IgD-negative memory B cell (primary cell): ENCODE measurements at regions not wholly inside any gene's neighbourhood (a gene's known extent, or its start where the extent isn't known, plus 50 kb on each side); places are given as distances from the start of the nearest gene placed in this dataset.

Experiments used
- H3K27ac Mint-ChIP-seq, 3 donors: one replicate each; pipeline ENCODE4 v1.8.0; 2020 to 2022; ENCODE audit warnings: mild to moderate bottlenecking in 3 of 3, mixed read lengths in 3 of 3, moderate library complexity in 1 of 3
- H3K27me3 Mint-ChIP-seq: one replicate; pipeline ENCODE4 v1.8.0; 2021; ENCODE audit warnings: mixed read lengths
- H3K36me3 Mint-ChIP-seq: one replicate; pipeline ENCODE4 v1.8.0; 2020; ENCODE audit warnings: mild to moderate bottlenecking, mixed read lengths
- H3K4me1 Mint-ChIP-seq, 3 donors: one replicate each; pipeline ENCODE4 v1.8.0; 2020 to 2022; ENCODE audit warnings: mixed read lengths in 3 of 3, mild to moderate bottlenecking in 1 of 3
- H3K4me3 Mint-ChIP-seq, 4 donors: one replicate each; pipeline ENCODE4 v1.8.0; 2020 to 2022; ENCODE audit warnings: mild to moderate bottlenecking in 4 of 4, mixed read lengths in 4 of 4, moderate library complexity in 3 of 4
- H3K9me3 Mint-ChIP-seq, 3 donors: one replicate each; pipeline ENCODE4 v1.8.0; 2020 to 2021; ENCODE audit warnings: mixed read lengths in 3 of 3, mild to moderate bottlenecking in 1 of 3

DNA sequence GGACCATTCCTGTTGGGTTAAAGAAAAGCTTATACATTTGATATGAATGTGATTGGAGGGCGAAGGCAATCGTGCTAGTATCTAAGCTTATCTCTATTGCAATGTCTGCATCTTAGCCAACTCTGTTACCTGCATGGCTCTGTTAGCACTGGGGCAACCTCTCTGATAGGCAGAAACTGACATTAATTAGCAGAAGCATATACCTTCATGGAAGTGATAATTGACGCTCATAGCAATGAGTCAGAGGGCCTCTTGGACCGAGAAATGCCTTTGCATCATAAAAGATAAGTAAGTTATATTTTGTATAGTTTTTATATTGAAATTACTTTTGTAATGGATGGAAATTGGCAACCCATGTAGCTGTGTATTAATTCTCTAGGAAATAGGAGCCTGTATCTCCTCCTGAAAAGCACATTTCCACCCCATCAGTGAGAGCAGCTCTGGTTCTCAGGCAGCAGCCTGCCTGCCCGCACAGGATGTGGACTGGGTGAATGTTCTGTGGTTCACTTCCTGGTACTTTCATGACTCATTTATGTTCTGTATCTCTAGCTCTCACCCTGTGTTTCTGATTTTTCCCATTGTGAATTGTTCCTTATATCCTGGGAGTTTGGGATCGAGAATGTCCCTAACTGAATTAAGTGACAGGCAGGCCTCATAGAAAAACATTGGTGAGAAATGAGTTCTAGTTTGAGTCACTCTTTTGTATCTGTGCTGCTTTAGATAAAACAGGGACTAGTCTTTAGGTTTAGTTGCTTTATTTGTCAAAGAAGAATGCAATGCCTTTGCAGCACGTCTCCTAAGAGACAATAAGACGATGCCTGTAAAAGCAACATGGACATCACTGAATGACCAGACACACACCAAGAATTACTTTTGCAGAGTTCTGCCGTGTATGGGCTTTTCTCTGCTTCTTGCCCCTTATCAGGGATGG is 344.9 kb downstream of the DCDC2C start:
- Mint-ChIP-seq H3K36me3 (no peaks in the 10 kb centered on the region), H3K9me3 (peaks cover 0 to 4% (median 1%) of the 10 kb centered on the region in 3 donors), H3K27me3 (no peaks in the 10 kb centered on the region), H3K4me1 (no peaks in the 10 kb centered on the region), H3K4me3 (no peak overlapping the region), H3K27ac (no peak overlapping the region)

DNA sequence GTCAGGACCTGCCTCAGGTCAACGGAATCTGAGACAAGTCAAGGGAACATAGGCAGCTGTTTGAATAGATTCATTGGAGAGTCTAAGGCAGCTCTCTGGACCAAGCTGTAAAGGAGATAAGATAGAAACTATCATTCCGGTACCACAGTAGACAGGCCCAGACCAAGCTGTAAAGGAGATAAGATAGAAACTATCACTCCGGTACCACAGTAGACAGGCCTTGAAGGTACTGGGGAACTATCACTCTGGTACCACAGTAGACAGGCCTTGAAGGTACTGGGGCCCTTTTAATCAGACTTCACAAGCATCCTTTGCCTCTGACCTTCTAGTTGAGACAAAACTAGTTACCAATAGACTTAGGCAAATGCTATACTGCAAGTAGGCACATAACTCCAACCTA is 346.1 kb downstream of the DCDC2C start:
- no peak overlapping the region for H3K4me3 Mint-ChIP-seq
- H3K36me3 Mint-ChIP-seq: no peaks in the 10 kb centered on the region
- H3K4me1 Mint-ChIP-seq: no peaks in the 10 kb centered on the region
- peaks cover 0 to 4% (median 0%) of the 10 kb centered on the region in 3 donors for H3K9me3 Mint-ChIP-seq
- no peak overlapping the region for H3K27ac Mint-ChIP-seq
- no peaks in the 10 kb centered on the region for H3K27me3 Mint-ChIP-seq

DNA sequence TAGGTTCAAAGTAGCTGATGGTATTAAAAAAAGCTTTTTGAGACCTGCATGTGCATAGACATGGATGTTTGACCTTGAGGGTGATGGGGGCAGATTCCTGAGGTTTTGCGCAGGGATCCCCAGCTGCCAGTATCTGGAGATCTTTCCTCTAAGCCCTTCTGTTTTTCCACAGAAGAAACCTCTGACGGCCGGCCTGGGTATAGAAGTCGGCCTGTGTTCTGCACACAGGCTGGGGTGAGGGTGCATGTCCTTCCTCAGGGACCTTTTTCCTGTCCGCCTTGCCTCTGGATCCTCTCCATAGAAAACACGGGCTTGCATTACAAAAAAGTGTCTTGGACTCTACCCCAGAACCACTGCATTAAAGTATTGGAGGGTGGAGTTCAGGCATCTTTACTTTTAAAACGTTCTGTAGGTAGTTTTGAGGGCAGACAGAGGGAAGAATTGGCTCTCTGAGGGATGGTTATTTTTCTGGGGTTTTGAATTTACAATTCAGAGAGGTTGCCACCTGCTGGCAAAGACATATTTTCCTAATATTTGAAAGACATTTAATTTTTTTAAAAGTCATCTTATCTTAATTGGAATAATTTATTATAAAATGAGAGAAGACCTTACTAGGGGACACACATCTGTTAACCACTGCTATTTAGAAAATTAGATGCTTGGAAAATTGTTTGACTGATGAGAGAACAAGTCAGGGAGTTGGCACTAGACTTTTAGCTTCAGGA is 350.6 kb downstream of the DCDC2C start:
- Mint-ChIP-seq H3K27me3 (no peaks in the 10 kb centered on the region), H3K9me3 (peaks cover 0 to 5% (median 1%) of the 10 kb centered on the region in 3 donors), H3K27ac (no peak overlapping the region), H3K4me1 (no peaks in the 10 kb centered on the region), H3K36me3 (no peaks in the 10 kb centered on the region), H3K4me3 (no peak overlapping the region)

DNA sequence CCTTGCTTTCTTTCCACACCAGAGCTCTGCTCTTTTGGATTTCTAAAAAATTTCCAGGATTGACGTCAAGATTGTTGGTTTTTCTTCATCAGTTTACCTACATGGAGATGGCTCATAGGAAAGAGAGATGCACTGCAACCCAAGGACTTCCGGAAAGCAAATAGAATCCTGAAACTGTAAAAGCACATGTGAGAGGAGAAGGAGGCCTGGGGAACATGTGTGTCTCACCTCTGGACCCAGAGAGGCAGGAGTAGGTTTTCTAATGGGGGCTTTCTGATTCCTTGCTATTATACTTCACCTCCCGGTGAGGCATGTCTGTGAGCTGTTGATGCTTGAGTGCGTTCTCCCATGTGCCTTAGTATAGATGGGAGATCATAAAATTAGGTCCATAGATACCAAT is 362.8 kb downstream of the DCDC2C start:
- Mint-ChIP-seq H3K27ac (no peak overlapping the region), H3K36me3 (no peaks in the 10 kb centered on the region), H3K4me1 (no peaks in the 10 kb centered on the region), H3K4me3 (no peak overlapping the region), H3K9me3 (peaks cover 0 to 4% (median 4%) of the 10 kb centered on the region in 3 donors), H3K27me3 (peaks cover 1% of the 10 kb centered on the region)

DNA sequence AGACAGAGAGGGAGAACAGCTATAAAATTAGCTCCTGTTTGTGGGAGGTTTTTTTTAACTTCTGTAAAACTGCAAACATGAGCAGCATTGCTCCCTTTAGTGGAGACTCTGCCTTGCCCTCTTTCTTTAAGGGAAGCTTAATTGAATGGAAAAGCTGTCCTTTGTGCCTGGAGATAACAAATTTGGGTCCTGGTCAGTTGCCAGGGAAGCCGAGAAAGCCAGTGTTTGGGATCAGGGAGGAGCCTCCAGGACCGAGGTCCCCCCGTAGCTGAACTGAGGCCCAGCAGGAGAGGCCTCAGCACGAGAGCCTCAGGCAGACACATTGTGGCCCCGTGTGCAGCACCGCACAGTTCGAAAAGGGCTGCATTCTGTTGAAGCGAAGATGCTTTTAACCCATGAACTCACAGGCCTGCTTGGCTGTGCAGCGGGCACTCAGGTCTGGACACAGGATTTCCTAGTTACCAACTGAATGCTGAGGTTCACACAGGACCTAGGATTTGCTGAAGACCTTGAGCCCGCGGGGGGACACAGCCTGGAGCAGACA is 369.7 kb downstream of the DCDC2C start:
- peaks cover 0 to 2% (median 0%) of the 10 kb centered on the region in 3 donors for H3K9me3 Mint-ChIP-seq
- no peak overlapping the region for H3K4me3 Mint-ChIP-seq
- H3K27me3 Mint-ChIP-seq: no peaks in the 10 kb centered on the region
- no peaks in the 10 kb centered on the region for H3K36me3 Mint-ChIP-seq
- H3K27ac Mint-ChIP-seq: no peak overlapping the region
- no peaks in the 10 kb centered on the region for H3K4me1 Mint-ChIP-seq

DNA sequence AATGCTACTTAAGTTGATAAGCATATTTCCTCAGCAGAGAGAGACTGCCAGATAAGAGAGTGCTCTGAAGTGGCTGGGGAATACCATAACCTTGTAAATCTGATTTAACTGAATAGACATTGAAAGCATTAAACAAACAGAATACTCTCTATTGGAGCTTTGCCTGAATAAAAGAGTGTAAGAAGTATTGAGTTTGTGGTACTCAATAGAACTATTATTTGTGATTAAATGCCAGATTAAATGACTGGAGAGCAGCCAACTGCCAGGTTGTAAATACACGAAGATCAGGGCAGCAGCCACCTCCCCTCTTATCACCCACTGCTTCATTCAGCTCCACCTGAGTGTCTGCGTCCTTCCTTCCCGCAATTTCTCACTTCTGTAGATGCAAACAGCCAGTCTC is 373.6 kb downstream of the DCDC2C start:
- H3K4me1 Mint-ChIP-seq: no peaks in the 10 kb centered on the region
- H3K27me3 Mint-ChIP-seq: no peaks in the 10 kb centered on the region
- H3K36me3 Mint-ChIP-seq: no peaks in the 10 kb centered on the region
- H3K9me3 Mint-ChIP-seq: peaks cover 1 to 6% (median 3%) of the 10 kb centered on the region in 3 donors
- H3K27ac Mint-ChIP-seq: no peak overlapping the region
- no peak overlapping the region for H3K4me3 Mint-ChIP-seq

DNA sequence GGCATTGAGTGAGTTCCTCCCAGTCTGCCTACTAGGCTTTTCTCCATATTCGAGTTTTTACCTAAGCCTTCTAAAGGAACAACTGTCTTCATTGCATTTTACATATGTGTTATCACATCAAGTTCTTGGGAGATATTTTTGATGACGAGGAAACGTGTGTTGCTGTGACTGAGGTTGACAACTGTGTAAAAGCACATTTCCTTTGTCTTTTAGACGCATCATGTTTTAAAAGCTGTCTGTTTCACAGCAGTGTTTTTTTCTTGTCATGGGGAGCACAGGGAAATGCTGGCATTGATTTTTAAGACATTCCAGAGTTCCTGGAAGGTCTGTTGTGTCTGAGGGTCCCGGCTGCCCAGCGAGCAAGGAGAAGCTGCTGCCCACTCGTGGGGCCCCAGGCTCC is 381.8 kb downstream of the DCDC2C start:
- Mint-ChIP-seq H3K9me3 (peaks cover 4 to 14% (median 12%) of the 10 kb centered on the region in 3 donors), H3K4me1 (no peaks in the 10 kb centered on the region), H3K36me3 (no peaks in the 10 kb centered on the region), H3K27me3 (no peaks in the 10 kb centered on the region), H3K4me3 (no peak overlapping the region), H3K27ac (no peak overlapping the region)

DNA sequence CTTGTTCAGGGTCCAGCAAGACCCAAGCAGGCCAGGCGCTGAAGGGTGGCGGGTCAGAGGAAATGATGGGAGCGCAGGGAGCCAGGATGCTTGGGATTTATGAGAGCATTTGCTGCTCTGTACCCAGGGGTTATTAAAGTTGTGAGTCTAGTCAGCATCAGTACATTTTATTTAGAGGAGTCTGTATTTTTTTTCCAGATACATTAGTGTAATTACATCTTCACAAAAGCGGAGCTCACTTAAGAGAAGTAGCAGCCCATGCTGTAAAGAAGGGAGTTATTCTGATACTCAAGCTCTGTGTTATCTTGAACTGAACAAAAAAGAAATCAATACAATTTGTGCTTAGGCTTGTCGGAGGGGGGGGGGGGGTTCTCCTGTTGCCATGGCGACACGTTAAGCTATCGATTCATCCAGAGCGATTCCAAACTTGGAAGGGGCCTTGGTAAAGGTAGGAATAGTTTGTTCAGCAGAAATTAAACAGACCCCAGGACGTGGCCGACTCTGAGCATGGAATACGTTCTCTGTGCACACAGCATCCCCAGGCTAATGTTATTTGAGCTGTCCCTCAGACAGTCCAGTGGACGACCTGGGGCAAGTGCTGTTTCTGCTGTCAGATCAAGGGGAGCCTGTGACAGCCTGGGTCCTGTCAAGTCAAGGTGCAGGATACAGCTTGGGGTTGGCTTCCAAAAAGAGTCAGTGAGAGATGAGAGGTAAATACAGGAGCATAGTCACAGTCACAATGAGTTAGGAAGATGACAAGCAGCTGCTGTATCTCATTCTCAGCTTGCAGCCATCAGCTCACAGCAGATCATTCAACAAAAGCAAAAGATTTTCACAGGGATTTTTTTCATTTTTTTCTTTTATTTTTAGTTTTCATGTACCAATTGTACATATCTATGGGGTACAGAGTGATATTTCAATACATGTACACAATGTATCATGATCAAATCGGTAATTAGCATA is 387.6 kb downstream of the DCDC2C start:
- Mint-ChIP-seq H3K9me3 (peaks cover 4 to 10% (median 8%) of the 10 kb centered on the region in 3 donors), H3K4me3 (peak overlapping the region in 1 of 4 donors; percentile 67), H3K4me1 (no peaks in the 10 kb centered on the region), H3K27ac (no peak overlapping the region), H3K27me3 (no peaks in the 10 kb centered on the region), H3K36me3 (peaks cover 2% of the 10 kb centered on the region)

DNA sequence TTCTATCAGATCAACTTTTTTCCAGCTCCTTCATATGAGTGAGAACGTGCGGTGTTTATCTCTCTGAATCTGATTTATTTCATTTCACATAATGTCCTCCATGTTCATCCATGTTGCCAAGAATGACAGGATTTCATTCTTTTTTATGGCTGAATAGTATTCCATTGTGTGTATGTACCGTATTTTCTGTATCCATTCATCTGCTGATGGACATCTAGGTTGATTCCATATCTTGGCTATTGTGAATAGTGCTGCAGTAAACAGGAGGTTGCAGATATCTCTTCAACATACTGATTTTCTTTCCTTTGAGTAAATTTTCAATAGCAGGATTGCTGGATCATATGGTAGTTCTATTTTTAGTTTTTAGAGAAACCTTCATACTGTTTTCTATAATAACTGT is 388.5 kb downstream of the DCDC2C start:
- Mint-ChIP-seq H3K27ac (no peak overlapping the region), H3K4me3 (no peak overlapping the region), H3K9me3 (peaks cover 5 to 10% (median 10%) of the 10 kb centered on the region in 3 donors), H3K36me3 (peaks cover 2% of the 10 kb centered on the region), H3K4me1 (no peaks in the 10 kb centered on the region), H3K27me3 (no peaks in the 10 kb centered on the region)

DNA sequence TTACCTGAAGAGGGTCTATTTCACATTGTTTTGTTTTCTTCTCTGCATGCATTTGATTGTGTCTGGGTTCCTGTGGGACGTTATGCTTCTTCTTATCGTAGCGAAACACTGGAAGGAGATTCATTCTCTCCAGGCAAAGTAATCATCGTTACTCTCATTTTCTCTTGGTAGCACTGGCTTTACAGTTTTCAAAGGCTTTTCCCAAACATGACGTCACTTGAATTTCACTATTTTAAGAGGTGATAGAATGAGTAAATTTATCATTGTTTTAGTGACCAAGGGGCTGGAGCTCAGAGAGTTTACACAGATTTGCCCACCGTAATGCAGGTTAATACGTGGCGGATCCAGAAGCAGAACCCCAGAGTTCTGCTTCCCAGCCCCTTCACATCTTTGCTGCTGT is 391.4 kb downstream of the DCDC2C start:
- no peak overlapping the region for H3K27ac Mint-ChIP-seq
- H3K36me3 Mint-ChIP-seq: peaks cover 2% of the 10 kb centered on the region
- no peak overlapping the region for H3K4me3 Mint-ChIP-seq
- H3K4me1 Mint-ChIP-seq: no peaks in the 10 kb centered on the region
- H3K9me3 Mint-ChIP-seq: peaks cover 3 to 21% (median 4%) of the 10 kb centered on the region in 3 donors
- no peaks in the 10 kb centered on the region for H3K27me3 Mint-ChIP-seq

DNA sequence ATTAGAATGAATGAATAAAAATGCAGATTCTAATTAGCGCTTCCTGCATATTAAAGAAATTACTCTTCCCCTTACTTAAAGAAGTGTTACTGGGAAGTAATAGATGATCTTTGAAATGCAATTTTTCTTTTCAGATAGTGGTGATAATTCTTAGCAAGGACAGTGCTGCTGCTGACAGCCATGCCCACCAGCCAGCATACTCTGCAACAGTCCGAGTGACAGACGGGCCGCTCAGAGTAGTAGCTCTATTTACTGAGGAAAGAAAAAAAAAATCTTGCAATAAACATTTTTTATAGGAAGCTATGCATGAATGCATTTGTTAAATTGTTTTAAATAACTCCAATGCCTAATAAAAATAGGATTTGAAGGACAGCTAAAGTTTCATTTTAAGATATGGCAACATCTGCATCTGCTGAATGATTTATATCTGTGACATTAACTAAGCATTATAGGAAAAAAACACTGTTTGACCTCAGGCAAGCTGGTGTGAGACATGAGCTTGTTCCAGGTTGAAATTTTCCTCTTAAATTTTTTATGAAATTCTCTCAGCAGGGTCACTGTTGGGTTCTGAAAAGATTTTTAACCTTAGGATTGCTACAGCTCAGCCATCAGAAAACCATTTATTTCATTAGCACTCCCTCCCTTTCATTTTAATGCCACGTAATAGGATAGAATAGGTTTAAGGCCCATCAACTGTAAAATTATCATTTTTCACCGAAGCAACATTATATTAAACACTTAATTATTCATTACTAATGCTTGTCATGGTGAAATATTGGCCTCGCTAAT is 393.8 kb downstream of the DCDC2C start:
- H3K27ac Mint-ChIP-seq: no peak overlapping the region
- H3K36me3 Mint-ChIP-seq: peaks cover 2% of the 10 kb centered on the region
- H3K4me1 Mint-ChIP-seq: no peaks in the 10 kb centered on the region
- H3K27me3 Mint-ChIP-seq: no peaks in the 10 kb centered on the region
- no peak overlapping the region for H3K4me3 Mint-ChIP-seq
- H3K9me3 Mint-ChIP-seq: peaks cover 2 to 15% (median 6%) of the 10 kb centered on the region in 3 donors

DNA sequence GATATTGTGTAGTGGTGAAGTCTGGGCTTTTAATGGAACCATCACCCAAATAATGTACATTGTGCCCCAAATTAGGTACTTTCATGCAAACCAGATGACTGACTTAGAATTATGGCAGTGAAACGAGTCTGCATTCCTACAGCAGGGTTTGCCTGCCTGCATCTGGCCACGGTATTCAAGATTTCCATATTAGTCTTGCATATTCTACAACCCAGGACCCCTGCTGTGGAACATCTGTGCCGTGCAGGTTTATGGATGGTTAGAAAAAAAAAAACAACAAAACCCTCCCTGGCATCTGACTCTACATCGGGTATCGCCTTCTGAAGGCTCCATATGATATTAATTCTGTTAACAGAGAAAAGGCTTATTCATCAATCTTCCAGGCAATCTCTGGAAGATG is 394.8 kb downstream of the DCDC2C start:
- Mint-ChIP-seq H3K4me1 (no peaks in the 10 kb centered on the region), H3K9me3 (peaks cover 2 to 15% (median 6%) of the 10 kb centered on the region in 3 donors), H3K27ac (no peak overlapping the region), H3K36me3 (peaks cover 2% of the 10 kb centered on the region), H3K4me3 (no peak overlapping the region), H3K27me3 (no peaks in the 10 kb centered on the region)

DNA sequence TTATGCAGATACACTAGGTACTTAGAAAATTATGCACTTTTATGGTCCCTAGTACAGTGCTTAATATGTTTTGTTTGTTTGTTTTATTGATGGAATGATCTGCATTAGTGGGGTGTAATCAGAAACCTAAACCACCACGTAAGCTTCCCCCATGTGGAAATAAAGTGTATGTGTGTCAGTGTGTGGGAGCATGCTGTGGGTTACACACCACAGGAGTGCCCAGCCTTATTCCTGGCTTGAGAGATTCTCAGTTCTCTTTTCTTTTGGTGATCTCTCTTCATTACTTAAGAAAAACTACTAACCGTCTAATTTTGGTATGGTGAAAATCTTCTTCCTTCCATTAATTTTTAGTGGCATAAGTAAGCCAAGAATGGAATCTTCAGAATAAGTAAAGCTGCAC is 398.6 kb downstream of the DCDC2C start:
- H3K4me3 Mint-ChIP-seq: no peak overlapping the region
- no peaks in the 10 kb centered on the region for H3K4me1 Mint-ChIP-seq
- H3K27ac Mint-ChIP-seq: no peak overlapping the region
- no peaks in the 10 kb centered on the region for H3K36me3 Mint-ChIP-seq
- H3K27me3 Mint-ChIP-seq: no peaks in the 10 kb centered on the region
- H3K9me3 Mint-ChIP-seq: peaks cover 7 to 11% (median 7%) of the 10 kb centered on the region in 3 donors

DNA sequence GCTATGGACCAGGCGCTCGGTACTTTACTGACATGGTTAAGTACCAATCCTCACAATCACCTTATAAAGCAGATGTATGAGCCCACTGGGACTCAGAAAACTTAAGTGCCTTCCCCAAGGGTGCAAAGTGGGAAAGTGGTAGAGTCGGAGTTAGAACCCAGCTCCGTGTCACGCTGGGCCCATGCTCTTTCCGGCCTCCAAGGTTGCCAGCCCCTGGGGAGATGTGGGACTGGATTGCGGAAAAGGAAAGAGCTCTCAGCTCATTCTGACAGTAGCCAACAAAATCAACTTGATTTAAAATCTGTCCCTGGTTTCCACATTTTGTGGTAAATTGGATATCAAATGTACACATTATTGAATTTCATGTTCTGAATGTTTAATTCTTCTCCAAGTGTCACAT is 403.8 kb downstream of the DCDC2C start:
- H3K27ac Mint-ChIP-seq: no peak overlapping the region
- H3K4me1 Mint-ChIP-seq: no peaks in the 10 kb centered on the region
- H3K36me3 Mint-ChIP-seq: no peaks in the 10 kb centered on the region
- peaks cover 0 to 7% (median 4%) of the 10 kb centered on the region in 3 donors for H3K9me3 Mint-ChIP-seq
- H3K4me3 Mint-ChIP-seq: no peak overlapping the region
- no peaks in the 10 kb centered on the region for H3K27me3 Mint-ChIP-seq
